ENCODE measurements at regions not wholly inside any gene's neighbourhood (a gene's known extent, or its start where the extent isn't known, plus 50 kb on each side); places are given as distances from the start of the nearest gene placed in this dataset.
"Not testable (repeated sequence)": the region's sequence is repeated elsewhere in the genome, so short reads cannot be mapped to it uniquely, and the experiment has no call there.

GRCh38 chr10:26377224-26377810, 60.8 kb upstream of the APBB1IP start:
- DNase-seq; H2BK5ac ChIP-seq (ENCODE audit: low read depth, low read length, poor library complexity, severe bottlenecking): not testable (repeated sequence)

GRCh38 chr10:26378861-26379294, 59.3 kb upstream of the APBB1IP start:
- H3K4ac ChIP-seq (ENCODE audit: low read depth in 1 of 2, low read length in 2 of 2), result no peak overlapping the region

More at GRCh38 chr10:26377224-26377810, 60.8 kb upstream of the APBB1IP start:
- H3K4me2 ChIP-seq (ENCODE audit: low read length, poor library complexity, severe bottlenecking); H3K23ac ChIP-seq (ENCODE audit: low read length in 2 of 2); H3K14ac ChIP-seq (ENCODE audit: low read length in 2 of 2); H3K4me3 ChIP-seq (ENCODE audit: insufficient read depth in 1 of 2, low read depth in 1 of 2, low read length in 2 of 2); H2BK12ac ChIP-seq (ENCODE audit: low read length in 2 of 2); H3K18ac ChIP-seq (ENCODE audit: low read depth in 1 of 2, low read length in 2 of 2); H3K27me3 ChIP-seq (ENCODE audit: control insufficient read depth in 1 of 2, insufficient read depth in 1 of 2, low read length in 2 of 2); H3K79me1 ChIP-seq (replicated peaks; ENCODE audit: low read length, poor library complexity, severe bottlenecking); H3K4me1 ChIP-seq (ENCODE audit: control insufficient read depth, insufficient read depth, low read depth, low read length); H2AFZ ChIP-seq (ENCODE audit: low read depth, low read length); H4K91ac ChIP-seq (ENCODE audit: low read length); H2BK120ac ChIP-seq (ENCODE audit: low read depth, low read length); H3K4ac ChIP-seq (ENCODE audit: low read depth in 1 of 2, low read length in 2 of 2); H4K8ac ChIP-seq (ENCODE audit: low read length); H3K9me3 ChIP-seq (ENCODE audit: control insufficient read depth, low read length); H2AK5ac ChIP-seq (ENCODE audit: low read length, severe bottlenecking); H3K27ac ChIP-seq (ENCODE audit: low read length, poor library complexity, severe bottlenecking); H3K36me3 ChIP-seq (ENCODE audit: control insufficient read depth in 1 of 2, insufficient read depth in 2 of 2, low read depth in 1 of 2, low read length in 2 of 2); H3K9ac ChIP-seq (ENCODE audit: low read length); H2BK15ac ChIP-seq (ENCODE audit: low read depth, poor library complexity, severe bottlenecking): not testable (repeated sequence)
- WGBS, result 26% methylated on average over 4 of the region's 9 CpGs

GRCh38 chr10:26380815-26381214, 57.3 kb upstream of the APBB1IP start:
- H3K9me3 ChIP-seq (ENCODE audit: control insufficient read depth, low read length), result no peaks in the 10 kb centered on the region
- H3K4me2 ChIP-seq (ENCODE audit: low read length, poor library complexity, severe bottlenecking), result no peak overlapping the region
- no peak overlapping the region for H2AK5ac ChIP-seq (ENCODE audit: low read length, severe bottlenecking)
- no peaks in the 10 kb centered on the region for H3K4me1 ChIP-seq (ENCODE audit: control insufficient read depth, insufficient read depth, low read depth, low read length)
- no peak overlapping the region for H2BK120ac ChIP-seq (ENCODE audit: low read depth, low read length)
- H4K8ac ChIP-seq (ENCODE audit: low read length), result no peak overlapping the region
- no peak overlapping the region for H3K18ac ChIP-seq (ENCODE audit: low read depth in 1 of 2, low read length in 2 of 2)
- H2AFZ ChIP-seq (ENCODE audit: low read depth, low read length), result no peak overlapping the region
- no peak overlapping the region for H3K27ac ChIP-seq (ENCODE audit: low read length, poor library complexity, severe bottlenecking)
- no peaks in the 10 kb centered on the region for H3K27me3 ChIP-seq (ENCODE audit: control insufficient read depth in 1 of 2, insufficient read depth in 1 of 2, low read length in 2 of 2)
- no peak overlapping the region for H4K91ac ChIP-seq (ENCODE audit: low read length)
- H2BK12ac ChIP-seq (ENCODE audit: low read length in 2 of 2), result no peak overlapping the region
- no peak overlapping the region for H3K4me3 ChIP-seq (ENCODE audit: insufficient read depth in 1 of 2, low read depth in 1 of 2, low read length in 2 of 2)
- H3K36me3 ChIP-seq (ENCODE audit: control insufficient read depth in 1 of 2, insufficient read depth in 2 of 2, low read depth in 1 of 2, low read length in 2 of 2), result no peaks in the 10 kb centered on the region
- 65% methylated on average over 4 of the region's 5 CpGs for WGBS
- DNase-seq, result no peak
- H3K4ac ChIP-seq (ENCODE audit: low read depth in 1 of 2, low read length in 2 of 2), result no peak overlapping the region
- no peak overlapping the region for H2BK5ac ChIP-seq (ENCODE audit: low read depth, low read length, poor library complexity, severe bottlenecking)
- H3K9ac ChIP-seq (ENCODE audit: low read length), result peak overlapping the region; percentile 43
- no peaks in the 10 kb centered on the region for H3K79me1 ChIP-seq (replicated peaks; ENCODE audit: low read length, poor library complexity, severe bottlenecking)
- no peak overlapping the region for H2BK15ac ChIP-seq (ENCODE audit: low read depth, poor library complexity, severe bottlenecking)
- H3K23ac ChIP-seq (ENCODE audit: low read length in 2 of 2), result no peak overlapping the region
- no peak overlapping the region for H3K14ac ChIP-seq (ENCODE audit: low read length in 2 of 2)

More at GRCh38 chr10:26378861-26379294, 59.3 kb upstream of the APBB1IP start:
- Histone ChIP-seq H3K18ac (ENCODE audit: low read depth in 1 of 2, low read length in 2 of 2) (no peak overlapping the region), H2AFZ (ENCODE audit: low read depth, low read length) (no peak overlapping the region), H2BK5ac (ENCODE audit: low read depth, low read length, poor library complexity, severe bottlenecking) (no peak overlapping the region), H4K8ac (ENCODE audit: low read length) (no peak overlapping the region), H3K9ac (ENCODE audit: low read length) (peak overlapping the region; percentile 58), H3K79me1 (replicated peaks; ENCODE audit: low read length, poor library complexity, severe bottlenecking) (no peaks in the 10 kb centered on the region), H2BK120ac (ENCODE audit: low read depth, low read length) (no peak overlapping the region), H2BK12ac (ENCODE audit: low read length in 2 of 2) (no peak overlapping the region), H3K27ac (ENCODE audit: low read length, poor library complexity, severe bottlenecking) (no peak overlapping the region), H3K4me2 (ENCODE audit: low read length, poor library complexity, severe bottlenecking) (no peak overlapping the region), H3K14ac (ENCODE audit: low read length in 2 of 2) (no peak overlapping the region), H2BK15ac (ENCODE audit: low read depth, poor library complexity, severe bottlenecking) (no peak overlapping the region), H3K4me1 (ENCODE audit: control insufficient read depth, insufficient read depth, low read depth, low read length) (no peaks in the 10 kb centered on the region), H3K4me3 (ENCODE audit: insufficient read depth in 1 of 2, low read depth in 1 of 2, low read length in 2 of 2) (no peak overlapping the region), H4K91ac (ENCODE audit: low read length) (no peak overlapping the region), H3K27me3 (ENCODE audit: control insufficient read depth in 1 of 2, insufficient read depth in 1 of 2, low read length in 2 of 2) (no peaks in the 10 kb centered on the region), H3K23ac (ENCODE audit: low read length in 2 of 2) (no peak overlapping the region), H3K9me3 (ENCODE audit: control insufficient read depth, low read length) (no peaks in the 10 kb centered on the region), H2AK5ac (ENCODE audit: low read length, severe bottlenecking) (no peak overlapping the region), H3K36me3 (ENCODE audit: control insufficient read depth in 1 of 2, insufficient read depth in 2 of 2, low read depth in 1 of 2, low read length in 2 of 2) (no peaks in the 10 kb centered on the region)
- WGBS, result 37% methylated on average over 3 of the region's 5 CpGs
- DNase-seq, result no peak

GRCh38 chr10:26381986-26382385, 56.2 kb upstream of the APBB1IP start:
- Histone ChIP-seq H3K18ac (ENCODE audit: low read depth in 1 of 2, low read length in 2 of 2) (no peak overlapping the region), H2BK12ac (ENCODE audit: low read length in 2 of 2) (no peak overlapping the region), H3K9me3 (ENCODE audit: control insufficient read depth, low read length) (no peaks in the 10 kb centered on the region), H3K4me2 (ENCODE audit: low read length, poor library complexity, severe bottlenecking) (no peak overlapping the region), H4K8ac (ENCODE audit: low read length) (no peak overlapping the region), H2BK15ac (ENCODE audit: low read depth, poor library complexity, severe bottlenecking) (no peak overlapping the region), H3K27me3 (ENCODE audit: control insufficient read depth in 1 of 2, insufficient read depth in 1 of 2, low read length in 2 of 2) (no peaks in the 10 kb centered on the region), H2BK120ac (ENCODE audit: low read depth, low read length) (no peak overlapping the region), H3K4ac (ENCODE audit: low read depth in 1 of 2, low read length in 2 of 2) (no peak overlapping the region), H2AFZ (ENCODE audit: low read depth, low read length) (no peak overlapping the region), H3K4me3 (ENCODE audit: insufficient read depth in 1 of 2, low read depth in 1 of 2, low read length in 2 of 2) (no peak overlapping the region), H3K36me3 (ENCODE audit: control insufficient read depth in 1 of 2, insufficient read depth in 2 of 2, low read depth in 1 of 2, low read length in 2 of 2) (no peaks in the 10 kb centered on the region), H3K23ac (ENCODE audit: low read length in 2 of 2) (no peak overlapping the region), H3K9ac (ENCODE audit: low read length) (no peak overlapping the region), H3K79me1 (replicated peaks; ENCODE audit: low read length, poor library complexity, severe bottlenecking) (no peaks in the 10 kb centered on the region), H3K27ac (ENCODE audit: low read length, poor library complexity, severe bottlenecking) (no peak overlapping the region), H3K4me1 (ENCODE audit: control insufficient read depth, insufficient read depth, low read depth, low read length) (no peaks in the 10 kb centered on the region), H4K91ac (ENCODE audit: low read length) (no peak overlapping the region), H2AK5ac (ENCODE audit: low read length, severe bottlenecking) (no peak overlapping the region), H2BK5ac (ENCODE audit: low read depth, low read length, poor library complexity, severe bottlenecking) (no peak overlapping the region), H3K14ac (ENCODE audit: low read length in 2 of 2) (no peak overlapping the region)
- no peak for DNase-seq
- WGBS, result 72% methylated on average over 1 of the region's 1 CpG
